ENCODE measurements at regions not wholly inside any gene's neighbourhood (a gene's known extent, or its start where the extent isn't known, plus 50 kb on each side); places are given as distances from the start of the nearest gene placed in this dataset.

- no peak for DNase-seq
- no peaks in the 10 kb centered on the region for H3K4me1 Mint-ChIP-seq (ENCODE audit: low read depth)
- ChIA-PET CTCF (no interaction called here), POLR2A (no interaction called here)
- no peak for ATAC-seq
- H3K36me3 Mint-ChIP-seq (ENCODE audit: low read depth) = no peaks in the 10 kb centered on the region
- TF ChIP-seq CTCF (IDR thresholded peaks at IDR 0.05) = no peak
- intact Hi-C loops (cut with micrococcal nuclease) = no loop called here
- no peak overlapping the region for H3K27ac Mint-ChIP-seq
- no peaks in the 10 kb centered on the region for H3K27me3 Mint-ChIP-seq
- H3K9me3 Mint-ChIP-seq = no peaks in the 10 kb centered on the region
- H3K4me3 Mint-ChIP-seq = no peak overlapping the region
Measured at GRCh38 chr1:5287178-5288150, 633.1 kb downstream of the AJAP1 start.

- no peak for TF ChIP-seq CTCF (IDR thresholded peaks at IDR 0.05)
- Mint-ChIP-seq H3K36me3 (ENCODE audit: low read depth) (no peaks in the 10 kb centered on the region), H3K4me1 (ENCODE audit: low read depth) (no peaks in the 10 kb centered on the region), H3K27me3 (no peaks in the 10 kb centered on the region), H3K9me3 (no peaks in the 10 kb centered on the region), H3K27ac (no peak overlapping the region), H3K4me3 (no peak overlapping the region)
- POLR2A ChIA-PET = no interaction called here
- DNase-seq = peak; percentile 41
- CTCF ChIA-PET = interaction anchor here (0.9 to 1.2 kb wide), 6 partner anchors 10 to 229 kb away, joined by 3 to 5 read pairs (median 4); no protein-coding TSS in a partner anchor
- ATAC-seq = no peak
- intact Hi-C loops (cut with micrococcal nuclease) = no loop called here
Measured at GRCh38 chr1:5286244-5286643, 631.8 kb downstream of the AJAP1 start.

GRCh38 chr1:5274527-5274926 is 620.1 kb downstream of the AJAP1 start:
- H3K27ac Mint-ChIP-seq = no peak overlapping the region
- POLR2A ChIA-PET = no interaction called here
- intact Hi-C loops (cut with micrococcal nuclease) = no loop called here
- H3K4me3 Mint-ChIP-seq = no peak overlapping the region
- no peaks in the 10 kb centered on the region for H3K27me3 Mint-ChIP-seq
- CTCF ChIA-PET = interaction anchor here (1.3 kb wide), 1 partner anchor 12 kb away, joined by 5 read pairs; no protein-coding TSS in a partner anchor
- no peak for TF ChIP-seq CTCF (IDR thresholded peaks at IDR 0.05)
- DNase-seq = no peak
- no peaks in the 10 kb centered on the region for H3K9me3 Mint-ChIP-seq
- no peak for ATAC-seq
- H3K36me3 Mint-ChIP-seq (ENCODE audit: low read depth) = no peaks in the 10 kb centered on the region
- peaks cover 4% of the 10 kb centered on the region for H3K4me1 Mint-ChIP-seq (ENCODE audit: low read depth)

- Mint-ChIP-seq H3K4me1 (ENCODE audit: low read depth) (peaks cover 4% of the 10 kb centered on the region), H3K27me3 (no peaks in the 10 kb centered on the region), H3K9me3 (no peaks in the 10 kb centered on the region), H3K27ac (no peak overlapping the region), H3K36me3 (ENCODE audit: low read depth) (no peaks in the 10 kb centered on the region), H3K4me3 (no peak overlapping the region)
- intact Hi-C loops (cut with micrococcal nuclease) = no loop called here
- POLR2A ChIA-PET = interaction anchor here (0.6 kb wide), 1 partner anchor 531 kb away, joined by 3 read pairs; no protein-coding TSS in a partner anchor
- ATAC-seq (peak; percentile 56), DNase-seq (peak; percentile 12)
- TF ChIP-seq CTCF (IDR thresholded peaks at IDR 0.05) = no peak
- CTCF ChIA-PET = interaction anchor here (1.3 kb wide), 1 partner anchor 13 kb away, joined by 5 read pairs; no protein-coding TSS in a partner anchor
Measured at GRCh38 chr1:5273280-5274003, 619.0 kb downstream of the AJAP1 start.

GRCh38 chr1:5272325-5272724 is 617.9 kb downstream of the AJAP1 start:
- Mint-ChIP-seq H3K36me3 (ENCODE audit: low read depth) (no peaks in the 10 kb centered on the region), H3K4me3 (no peak overlapping the region), H3K9me3 (no peaks in the 10 kb centered on the region), H3K27ac (no peak overlapping the region), H3K27me3 (peaks cover 2% of the 10 kb centered on the region), H3K4me1 (ENCODE audit: low read depth) (peaks cover 4% of the 10 kb centered on the region)
- no peak for DNase-seq
- intact Hi-C loops (cut with micrococcal nuclease) = no loop called here
- POLR2A ChIA-PET = no interaction called here
- no peak for ATAC-seq
- CTCF ChIA-PET = no interaction called here
- TF ChIP-seq CTCF (IDR thresholded peaks at IDR 0.05) = no peak

All from activated CD8-positive, alpha-beta T cell treated with anti-CD3 and anti-CD28 coated beads for 36 hours (primary cell).